GM12878 (cell line): ENCODE measurements at regions not wholly inside any gene's neighbourhood (a gene's known extent, or its start where the extent isn't known, plus 50 kb on each side); places are given as distances from the start of the nearest gene placed in this dataset.
A peak's percentile ranks its signal among the peaks of the same experiment; 100 is the strongest.

Source experiments
- BACH1 ChIP-seq: fragments of 450-650 bp; IDR thresholded peaks from 2 replicates; pipeline ENCODE4 v1.6.1; 2017; ENCODE audit warnings: mild to moderate bottlenecking, borderline replicate concordance
- BMI1 ChIP-seq: fragments of 450-650 bp; IDR thresholded peaks from 2 replicates; pipeline ENCODE4 v1.6.1; 2016; ENCODE audit warnings: mild to moderate bottlenecking, moderate library complexity, borderline replicate concordance
- BRCA1 ChIP-seq: IDR thresholded peaks from 2 replicates; pipeline ENCODE4 v1.6.1; 2011; ENCODE audit warnings: low read depth, low read length, improper control_type of control experiment
- CBFB ChIP-seq: IDR thresholded peaks from 2 replicates; pipeline ENCODE4 v1.6.1; 2016; ENCODE audit warnings: antibody characterized with exemption, low read depth
- CHD1 ChIP-seq: IDR thresholded peaks from 2 replicates; pipeline ENCODE4 v1.6.1; 2012; ENCODE audit warnings: low read depth, low read length, improper control_type of control experiment
- FOXK2 ChIP-seq: fragments of 450-650 bp; IDR thresholded peaks from 2 replicates; pipeline ENCODE4 v1.6.1; 2017; ENCODE audit warnings: mild to moderate bottlenecking, moderate library complexity
- HDAC2 ChIP-seq: fragments of 200-600 bp; sonication (generic); IDR thresholded peaks from 2 replicates; pipeline ENCODE4 v1.6.1; 2017
- NFYA ChIP-seq: IDR thresholded peaks from 2 replicates; pipeline ENCODE4 v1.6.1; 2011; ENCODE audit warnings: low read depth, mild to moderate bottlenecking, low read length, improper control_type of control experiment, borderline replicate concordance
- NR2C2 ChIP-seq: IDR thresholded peaks from 2 replicates; pipeline ENCODE4 v1.6.1; 2011; ENCODE audit warnings: borderline replicate concordance, low read depth; ENCODE audit not compliant: control insufficient read depth, insufficient read length
- POLR2A ChIP-seq: IDR thresholded peaks from 2 replicates; pipeline ENCODE4 v1.6.1; 2011; ENCODE audit warnings: low read depth, mild to moderate bottlenecking, low read length
- RAD21 ChIP-seq: IDR thresholded peaks from 2 replicates; pipeline ENCODE4 v1.6.1; 2011; ENCODE audit warnings: mild to moderate bottlenecking, low read depth, low read length, moderate library complexity; ENCODE audit not compliant: insufficient read depth
- SIN3A ChIP-seq: IDR thresholded peaks from 2 replicates; pipeline ENCODE4 v1.6.1; 2012; ENCODE audit warnings: low read depth, low read length, improper control_type of control experiment
- SIX5 ChIP-seq: IDR thresholded peaks from 2 replicates; pipeline ENCODE4 v1.6.1; 2011; ENCODE audit warnings: mild to moderate bottlenecking, low read depth, low read length, moderate library complexity; ENCODE audit not compliant: severe bottlenecking
- SMAD5 ChIP-seq: IDR thresholded peaks from 2 replicates; pipeline ENCODE4 v1.6.1; 2016; ENCODE audit warnings: antibody characterized with exemption, low read depth
- SMC3 ChIP-seq: IDR thresholded peaks from 2 replicates; pipeline ENCODE4 v1.6.1; 2011; ENCODE audit warnings: low read length, improper control_type of control experiment, borderline replicate concordance
- SREBF1 ChIP-seq: IDR thresholded peaks from 2 replicates; pipeline ENCODE4 v1.6.1; 2012; ENCODE audit warnings: mild to moderate bottlenecking, low read length
- STAT1 ChIP-seq: fragments of 450-650 bp; conservative IDR thresholded peaks from 2 replicates; pipeline ENCODE4 v1.6.1; 2014; ENCODE audit warnings: antibody characterized with exemption, mild to moderate bottlenecking
- SUPT20H ChIP-seq: IDR thresholded peaks from 2 replicates; pipeline ENCODE4 v1.6.1; 2011; ENCODE audit warnings: low read depth, mild to moderate bottlenecking, low read length, moderate library complexity, borderline replicate concordance; ENCODE audit not compliant: control insufficient read depth
- TAF1 ChIP-seq: IDR thresholded peaks from 2 replicates; pipeline ENCODE4 v1.6.1; 2011; ENCODE audit warnings: mild to moderate bottlenecking, low read depth, low read length, borderline replicate concordance
- TCF12 ChIP-seq: IDR thresholded peaks from 2 replicates; pipeline ENCODE4 v1.6.1; 2011; ENCODE audit warnings: low read depth, mild to moderate bottlenecking, low read length
- ZNF274 ChIP-seq: IDR thresholded peaks from one replicate; pipeline ENCODE4 v1.8.0; 2011; ENCODE audit not compliant: insufficient read length, insufficient read depth
- TF ChIP-seq, protein P1 (sequence below), 3 experiments: IDR thresholded peaks in 2 of 3; conservative IDR thresholded peaks in 1 of 3; 2 replicates each; pipeline ENCODE4 v1.5.1; 2011; ENCODE audit warnings: low read depth in 3 of 3, low read length in 3 of 3, mild to moderate bottlenecking in 3 of 3, control low read depth in 2 of 3, moderate library complexity in 2 of 3, inconsistent platforms in 1 of 3, mixed read lengths in 1 of 3; ENCODE audit not compliant: control insufficient read depth in 2 of 3, insufficient read depth in 1 of 3; ENCODE audit errors: extremely low read depth in 1 of 3
- TF ChIP-seq, protein P2 (sequence below): fragments of 450-650 bp; IDR thresholded peaks from 2 replicates; pipeline ENCODE4 v1.6.1; 2017; ENCODE audit warnings: mild to moderate bottlenecking, low read depth, inconsistent platforms; ENCODE audit not compliant: poor library complexity, severe bottlenecking
- TF ChIP-seq, protein P3 (sequence below): fragments of 150-350 bp; IDR thresholded peaks from 2 replicates; pipeline ENCODE4 v1.6.1; 2016; ENCODE audit warnings: low read depth, low read length

DNA sequence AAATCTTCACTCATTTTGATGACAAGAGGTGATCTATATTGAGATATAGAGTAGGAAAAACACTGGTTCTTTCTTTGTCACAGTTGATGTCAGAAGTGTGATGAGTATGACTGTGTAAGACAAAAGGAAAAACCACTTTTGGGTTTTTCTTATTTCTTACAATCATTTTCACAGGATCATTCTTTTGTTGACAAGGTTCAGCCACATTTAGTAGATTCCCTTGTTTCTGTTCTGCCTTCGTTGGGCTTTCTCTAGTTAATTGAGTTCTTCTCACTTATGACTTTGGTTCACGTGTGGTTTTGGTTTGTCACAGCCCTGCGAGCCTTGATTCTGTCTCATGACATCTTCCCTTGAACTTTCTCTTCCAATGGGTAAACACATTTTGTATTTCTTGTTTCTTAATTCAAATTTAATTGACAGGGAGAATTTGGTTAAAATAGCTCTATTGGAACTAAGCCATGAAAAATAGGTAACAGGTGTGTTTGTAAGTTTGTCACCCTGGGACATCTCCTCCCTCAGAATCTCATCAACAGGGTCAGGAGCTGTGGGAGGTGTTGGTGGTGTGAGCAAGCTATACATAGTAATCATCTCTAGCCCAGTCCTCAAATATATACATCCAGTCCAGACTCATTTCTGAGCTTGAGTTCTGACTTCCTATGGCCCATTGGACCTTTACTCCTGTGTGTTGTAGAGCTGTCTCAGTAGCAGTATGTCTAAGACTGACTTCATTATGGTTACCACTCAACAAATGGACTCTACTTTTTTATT, 255.3 kb downstream of the BMP4 start (continued):
- TF ChIP-seq, protein P1, sequence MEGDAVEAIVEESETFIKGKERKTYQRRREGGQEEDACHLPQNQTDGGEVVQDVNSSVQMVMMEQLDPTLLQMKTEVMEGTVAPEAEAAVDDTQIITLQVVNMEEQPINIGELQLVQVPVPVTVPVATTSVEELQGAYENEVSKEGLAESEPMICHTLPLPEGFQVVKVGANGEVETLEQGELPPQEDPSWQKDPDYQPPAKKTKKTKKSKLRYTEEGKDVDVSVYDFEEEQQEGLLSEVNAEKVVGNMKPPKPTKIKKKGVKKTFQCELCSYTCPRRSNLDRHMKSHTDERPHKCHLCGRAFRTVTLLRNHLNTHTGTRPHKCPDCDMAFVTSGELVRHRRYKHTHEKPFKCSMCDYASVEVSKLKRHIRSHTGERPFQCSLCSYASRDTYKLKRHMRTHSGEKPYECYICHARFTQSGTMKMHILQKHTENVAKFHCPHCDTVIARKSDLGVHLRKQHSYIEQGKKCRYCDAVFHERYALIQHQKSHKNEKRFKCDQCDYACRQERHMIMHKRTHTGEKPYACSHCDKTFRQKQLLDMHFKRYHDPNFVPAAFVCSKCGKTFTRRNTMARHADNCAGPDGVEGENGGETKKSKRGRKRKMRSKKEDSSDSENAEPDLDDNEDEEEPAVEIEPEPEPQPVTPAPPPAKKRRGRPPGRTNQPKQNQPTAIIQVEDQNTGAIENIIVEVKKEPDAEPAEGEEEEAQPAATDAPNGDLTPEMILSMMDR (IDR thresholded peaks at IDR 0.05 in 2 of 3, conservative IDR thresholded peaks at IDR 0.05 in 1 of 3; ENCODE audit: control insufficient read depth in 2 of 3, extremely low read depth in 1 of 3, insufficient read depth in 1 of 3, low read depth in 3 of 3, low read length in 3 of 3), result no peak
- TF ChIP-seq NFYA (no peak), CBFB (peak; percentile 56), SMAD5 (no peak), RAD21 (0 out of 2 replicates have a peak, but pooled peaks have one; percentile 4), STAT1 (no peak), SIX5 (no peak), SUPT20H (no peak), BMI1 (peak; percentile 68; the same call in 1 of the 2 replicates), POLR2A (no peak), NR2C2 (no peak), BRCA1 (no peak), CHD1 (no peak), TAF1 (no peak), BACH1 (no peak), FOXK2 (peak; percentile 44; the same call in 1 of the 2 replicates), HDAC2 (no peak), SMC3 (no peak), TCF12 (no peak), SREBF1 (no peak), SIN3A (no peak), ZNF274 (no peak)
- TF ChIP-seq, protein P2, sequence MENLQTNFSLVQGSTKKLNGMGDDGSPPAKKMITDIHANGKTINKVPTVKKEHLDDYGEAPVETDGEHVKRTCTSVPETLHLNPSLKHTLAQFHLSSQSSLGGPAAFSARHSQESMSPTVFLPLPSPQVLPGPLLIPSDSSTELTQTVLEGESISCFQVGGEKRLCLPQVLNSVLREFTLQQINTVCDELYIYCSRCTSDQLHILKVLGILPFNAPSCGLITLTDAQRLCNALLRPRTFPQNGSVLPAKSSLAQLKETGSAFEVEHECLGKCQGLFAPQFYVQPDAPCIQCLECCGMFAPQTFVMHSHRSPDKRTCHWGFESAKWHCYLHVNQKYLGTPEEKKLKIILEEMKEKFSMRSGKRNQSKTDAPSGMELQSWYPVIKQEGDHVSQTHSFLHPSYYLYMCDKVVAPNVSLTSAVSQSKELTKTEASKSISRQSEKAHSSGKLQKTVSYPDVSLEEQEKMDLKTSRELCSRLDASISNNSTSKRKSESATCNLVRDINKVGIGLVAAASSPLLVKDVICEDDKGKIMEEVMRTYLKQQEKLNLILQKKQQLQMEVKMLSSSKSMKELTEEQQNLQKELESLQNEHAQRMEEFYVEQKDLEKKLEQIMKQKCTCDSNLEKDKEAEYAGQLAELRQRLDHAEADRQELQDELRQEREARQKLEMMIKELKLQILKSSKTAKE, result peak; percentile 94
- TF ChIP-seq, protein P3, sequence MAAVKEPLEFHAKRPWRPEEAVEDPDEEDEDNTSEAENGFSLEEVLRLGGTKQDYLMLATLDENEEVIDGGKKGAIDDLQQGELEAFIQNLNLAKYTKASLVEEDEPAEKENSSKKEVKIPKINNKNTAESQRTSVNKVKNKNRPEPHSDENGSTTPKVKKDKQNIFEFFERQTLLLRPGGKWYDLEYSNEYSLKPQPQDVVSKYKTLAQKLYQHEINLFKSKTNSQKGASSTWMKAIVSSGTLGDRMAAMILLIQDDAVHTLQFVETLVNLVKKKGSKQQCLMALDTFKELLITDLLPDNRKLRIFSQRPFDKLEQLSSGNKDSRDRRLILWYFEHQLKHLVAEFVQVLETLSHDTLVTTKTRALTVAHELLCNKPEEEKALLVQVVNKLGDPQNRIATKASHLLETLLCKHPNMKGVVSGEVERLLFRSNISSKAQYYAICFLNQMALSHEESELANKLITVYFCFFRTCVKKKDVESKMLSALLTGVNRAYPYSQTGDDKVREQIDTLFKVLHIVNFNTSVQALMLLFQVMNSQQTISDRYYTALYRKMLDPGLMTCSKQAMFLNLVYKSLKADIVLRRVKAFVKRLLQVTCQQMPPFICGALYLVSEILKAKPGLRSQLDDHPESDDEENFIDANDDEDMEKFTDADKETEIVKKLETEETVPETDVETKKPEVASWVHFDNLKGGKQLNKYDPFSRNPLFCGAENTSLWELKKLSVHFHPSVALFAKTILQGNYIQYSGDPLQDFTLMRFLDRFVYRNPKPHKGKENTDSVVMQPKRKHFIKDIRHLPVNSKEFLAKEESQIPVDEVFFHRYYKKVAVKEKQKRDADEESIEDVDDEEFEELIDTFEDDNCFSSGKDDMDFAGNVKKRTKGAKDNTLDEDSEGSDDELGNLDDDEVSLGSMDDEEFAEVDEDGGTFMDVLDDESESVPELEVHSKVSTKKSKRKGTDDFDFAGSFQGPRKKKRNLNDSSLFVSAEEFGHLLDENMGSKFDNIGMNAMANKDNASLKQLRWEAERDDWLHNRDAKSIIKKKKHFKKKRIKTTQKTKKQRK, result no peak
